Testis (tissue), 2 donors: ENCODE measurements at regions not wholly inside any gene's neighbourhood (a gene's known extent, or its start where the extent isn't known, plus 50 kb on each side); places are given as distances from the start of the nearest gene placed in this dataset.

Source experiments
- POLR2A ChIP-seq: fragments of 450-650 bp; IDR thresholded peaks from one replicate; pipeline ENCODE4 v1.6.1; 2017; ENCODE audit warnings: antibody characterized with exemption, mild to moderate bottlenecking, moderate library complexity
- TF ChIP-seq, protein P1 (sequence below), 3 experiments: fragments of 450-650 bp in 2 of 3; fragments of 200-600 bp in 1 of 3; sonication (generic) in 1 of 3; IDR thresholded peaks; one replicate each; pipeline ENCODE4 v1.5.1; 2016 to 2019; ENCODE audit warnings: antibody characterized with exemption in 3 of 3, mild to moderate bottlenecking in 2 of 3, moderate library complexity in 1 of 3

DNA sequence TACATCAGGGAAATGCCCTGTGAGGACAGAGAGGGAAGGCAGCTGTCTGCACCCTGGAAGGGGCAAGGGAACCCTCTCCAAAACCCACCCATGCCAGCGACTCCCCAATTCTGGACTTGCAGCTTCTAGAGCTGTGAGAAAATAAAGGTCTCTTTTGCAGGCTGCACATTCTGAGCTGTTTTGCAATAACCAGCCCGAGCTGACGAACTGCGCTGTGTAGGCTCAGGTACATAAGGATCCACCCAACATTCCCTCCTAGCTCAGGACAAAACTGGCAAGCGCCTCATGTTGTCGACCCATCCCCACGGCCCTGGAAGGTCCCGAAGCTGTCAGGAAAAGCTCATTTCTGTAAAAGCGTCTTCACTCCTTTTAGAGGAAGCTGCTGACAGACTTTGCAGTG, 271.8 kb downstream of the CRLF2 start:
- TF ChIP-seq, protein P1, sequence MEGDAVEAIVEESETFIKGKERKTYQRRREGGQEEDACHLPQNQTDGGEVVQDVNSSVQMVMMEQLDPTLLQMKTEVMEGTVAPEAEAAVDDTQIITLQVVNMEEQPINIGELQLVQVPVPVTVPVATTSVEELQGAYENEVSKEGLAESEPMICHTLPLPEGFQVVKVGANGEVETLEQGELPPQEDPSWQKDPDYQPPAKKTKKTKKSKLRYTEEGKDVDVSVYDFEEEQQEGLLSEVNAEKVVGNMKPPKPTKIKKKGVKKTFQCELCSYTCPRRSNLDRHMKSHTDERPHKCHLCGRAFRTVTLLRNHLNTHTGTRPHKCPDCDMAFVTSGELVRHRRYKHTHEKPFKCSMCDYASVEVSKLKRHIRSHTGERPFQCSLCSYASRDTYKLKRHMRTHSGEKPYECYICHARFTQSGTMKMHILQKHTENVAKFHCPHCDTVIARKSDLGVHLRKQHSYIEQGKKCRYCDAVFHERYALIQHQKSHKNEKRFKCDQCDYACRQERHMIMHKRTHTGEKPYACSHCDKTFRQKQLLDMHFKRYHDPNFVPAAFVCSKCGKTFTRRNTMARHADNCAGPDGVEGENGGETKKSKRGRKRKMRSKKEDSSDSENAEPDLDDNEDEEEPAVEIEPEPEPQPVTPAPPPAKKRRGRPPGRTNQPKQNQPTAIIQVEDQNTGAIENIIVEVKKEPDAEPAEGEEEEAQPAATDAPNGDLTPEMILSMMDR (IDR thresholded peaks at IDR 0.05) = no peak
- no peak for TF ChIP-seq POLR2A
